GM12878 (cell line): ENCODE measurements at regions not wholly inside any gene's neighbourhood (a gene's known extent, or its start where the extent isn't known, plus 50 kb on each side); places are given as distances from the start of the nearest gene placed in this dataset.

Source experiments
- ATAC-seq: fragments of 200-7000 bp; cut with Tn5 transposase; 3 replicates; pipeline ENCODE4 v1.9.1; 2020; ENCODE audit warnings: mild to moderate bottlenecking, moderate library complexity
- BruUV-seq: library from RNA; stranded (reverse); fragments of 400-500 nt; replicated peaks from 2 replicates; lab custom pipeline; 2021; lab: Mats Ljungman, UMichigan
- CTCF ChIA-PET: fragments of 300-600 bp; sonication (Branson Sonifier 250); formaldehyde crosslinking; extraction: SDS; loops from one replicate; lab custom pipeline; 2021; ENCODE audit warnings: inconsistent platforms; lab: Yijun Ruan, JAX
- POLR2A ChIA-PET: fragments of 350-600 bp; formaldehyde crosslinking; extraction: SDS; loops from one replicate; lab custom pipeline; 2021; ENCODE audit warnings: inconsistent platforms; lab: Charles Lee
- RAD21 ChIA-PET: fragments of 300-600 bp; sonication (Branson Sonifier 250); formaldehyde crosslinking; loops from one replicate; lab custom pipeline; 2023; ENCODE audit warnings: antibody characterized with exemption; ENCODE audit not compliant: unreplicated experiment; lab: Charles Lee
- SMC1A ChIA-PET: fragments of 300-600 bp; sonication (Branson Sonifier 250); formaldehyde crosslinking; loops from one replicate; lab custom pipeline; 2023; ENCODE audit not compliant: unreplicated experiment, uncharacterized antibody; lab: Charles Lee
- DNase-seq: peaks from one replicate; pipeline ENCODE4 v3.0.0-alpha.2; 2011; ENCODE audit warnings: low read depth, low spot score
- FAIRE-seq: peaks from 3 replicates; lab custom pipeline; 2011; peaks lifted over from hg19 to GRCh38; lab: Jason Lieb, UNC
- H2AFZ ChIP-seq: 2 replicates; pipeline ENCODE4 v1.6.0; 2011; ENCODE audit warnings: low read depth, low read length, control low read depth; ENCODE audit not compliant: control insufficient read depth
- H3K27ac ChIP-seq: 2 replicates; pipeline ENCODE4 v1.5.1; 2011; ENCODE audit warnings: control low read depth; ENCODE audit not compliant: control insufficient read depth, insufficient read depth
- H3K27me3 ChIP-seq, 2 experiments: replicated peaks in 1 of 2; 2 replicates each; pipeline versions ENCODE4 v1.6.0 to v1.6.1; 2011; ENCODE audit warnings: low read length in 1 of 2; ENCODE audit not compliant: control insufficient read depth in 2 of 2, insufficient read depth in 2 of 2
- H3K36me3 ChIP-seq, 2 experiments: 2 replicates each; pipeline ENCODE4 v1.5.1; 2011; ENCODE audit warnings: low read length in 1 of 2; ENCODE audit not compliant: control insufficient read depth in 2 of 2, insufficient read depth in 2 of 2
- H3K4me1 ChIP-seq: 2 replicates; pipeline ENCODE4 v1.6.1; 2011; ENCODE audit warnings: mild to moderate bottlenecking, low read length, moderate library complexity, mixed read lengths; ENCODE audit not compliant: control insufficient read depth, insufficient read depth
- H3K4me2 ChIP-seq: 2 replicates; pipeline ENCODE4 v1.6.0; 2011; ENCODE audit warnings: control low read depth; ENCODE audit not compliant: control insufficient read depth, insufficient read depth
- H3K4me3 ChIP-seq: fragments of 200-600 bp; sonication (generic); 2 replicates; pipeline ENCODE4 v1.5.1; 2016
- H3K79me2 ChIP-seq: 2 replicates; pipeline ENCODE4 v1.6.0; 2011; ENCODE audit warnings: low read length; ENCODE audit not compliant: control insufficient read depth, insufficient read depth
- H3K9ac ChIP-seq: 2 replicates; pipeline ENCODE4 v1.8.0; 2011; ENCODE audit warnings: low read length, control low read depth, mixed read lengths; ENCODE audit not compliant: control insufficient read depth, insufficient read depth
- H3K9me3 ChIP-seq: replicated peaks from 3 replicates; pipeline ENCODE4 v1.5.1; 2011; ENCODE audit warnings: mild to moderate bottlenecking, low read length; ENCODE audit not compliant: control insufficient read depth, insufficient read depth
- H4K20me1 ChIP-seq: 2 replicates; pipeline ENCODE4 v1.6.0; 2011; ENCODE audit not compliant: control insufficient read depth, insufficient read depth
- EGR1 ChIP-seq, 2 experiments: IDR thresholded peaks; 1 replicate in 1 of 2; 2 replicates in 1 of 2; pipeline ENCODE4 v1.6.1; 2011 to 2012; ENCODE audit warnings: low read depth in 2 of 2, low read length in 2 of 2, borderline replicate concordance in 1 of 2, mild to moderate bottlenecking in 1 of 2, moderate library complexity in 1 of 2
- HDAC6 ChIP-seq: fragments of 200-600 bp; sonication (generic); IDR thresholded peaks from one replicate; pipeline ENCODE4 v1.8.0; 2017; ENCODE audit warnings: antibody characterized with exemption; ENCODE audit not compliant: unreplicated experiment
- IKZF1 ChIP-seq: fragments of 450-650 bp; conservative IDR thresholded peaks from 2 replicates; pipeline ENCODE4 v1.6.1; 2017; ENCODE audit warnings: antibody characterized with exemption, mild to moderate bottlenecking
- JUND ChIP-seq: IDR thresholded peaks from 2 replicates; pipeline ENCODE4 v1.6.1; 2012; ENCODE audit warnings: low read depth, mild to moderate bottlenecking, low read length, improper control_type of control experiment, moderate library complexity
- NBN ChIP-seq: fragments of 450-650 bp; IDR thresholded peaks from 2 replicates; pipeline ENCODE4 v1.6.1; 2016
- POU2F2 ChIP-seq: IDR thresholded peaks from 3 replicates; pipeline ENCODE4 v1.6.1; 2011; ENCODE audit warnings: low read depth, mild to moderate bottlenecking, low read length, borderline replicate concordance
- RAD21 ChIP-seq: IDR thresholded peaks from 2 replicates; pipeline ENCODE4 v1.6.1; 2011; ENCODE audit warnings: mild to moderate bottlenecking, low read depth, low read length, moderate library complexity; ENCODE audit not compliant: insufficient read depth
- RFX5 ChIP-seq: IDR thresholded peaks from 2 replicates; pipeline ENCODE4 v1.6.1; 2011; ENCODE audit warnings: low read depth, low read length, improper control_type of control experiment
- ZNF622 ChIP-seq: fragments of 450-650 bp; IDR thresholded peaks from 2 replicates; pipeline ENCODE4 v1.6.1; 2017; ENCODE audit warnings: mild to moderate bottlenecking, inconsistent platforms
- WGBS: methylation state at CpG from one replicate; pipeline ENCODE4 v1.1.6; 2016; ENCODE audit warnings: low lambda C conversion rate; ENCODE audit not compliant: insufficient replicate concordance, insufficient coverage; ENCODE audit errors: missing lambda C conversion rate; 5-methylcytosine and 5-hydroxymethylcytosine counted together
- in situ Hi-C: fragments of 300-500 bp; cut with MboI; formaldehyde crosslinking; loops from 9 replicates; pipeline ENCODE4 v1.14.3; 2018; ENCODE audit warnings: mixed read lengths
- intact Hi-C: fragments of 100-400 bp; cut with micrococcal nuclease; formaldehyde crosslinking; loops from one replicate; pipeline ENCODE4 v1.14.2; 2022; ENCODE audit not compliant: unreplicated experiment
- TF ChIP-seq, protein P1 (sequence below): fragments of 450-650 bp; IDR thresholded peaks from 2 replicates; pipeline ENCODE4 v1.6.1; 2018; ENCODE audit warnings: mild to moderate bottlenecking, low read depth, moderate library complexity; ENCODE audit not compliant: partially characterized antibody
- TF ChIP-seq, protein P2 (sequence below): IDR thresholded peaks from 2 replicates; pipeline ENCODE4 v1.6.1; 2012; ENCODE audit warnings: low read depth, low read length, improper control_type of control experiment

DNA sequence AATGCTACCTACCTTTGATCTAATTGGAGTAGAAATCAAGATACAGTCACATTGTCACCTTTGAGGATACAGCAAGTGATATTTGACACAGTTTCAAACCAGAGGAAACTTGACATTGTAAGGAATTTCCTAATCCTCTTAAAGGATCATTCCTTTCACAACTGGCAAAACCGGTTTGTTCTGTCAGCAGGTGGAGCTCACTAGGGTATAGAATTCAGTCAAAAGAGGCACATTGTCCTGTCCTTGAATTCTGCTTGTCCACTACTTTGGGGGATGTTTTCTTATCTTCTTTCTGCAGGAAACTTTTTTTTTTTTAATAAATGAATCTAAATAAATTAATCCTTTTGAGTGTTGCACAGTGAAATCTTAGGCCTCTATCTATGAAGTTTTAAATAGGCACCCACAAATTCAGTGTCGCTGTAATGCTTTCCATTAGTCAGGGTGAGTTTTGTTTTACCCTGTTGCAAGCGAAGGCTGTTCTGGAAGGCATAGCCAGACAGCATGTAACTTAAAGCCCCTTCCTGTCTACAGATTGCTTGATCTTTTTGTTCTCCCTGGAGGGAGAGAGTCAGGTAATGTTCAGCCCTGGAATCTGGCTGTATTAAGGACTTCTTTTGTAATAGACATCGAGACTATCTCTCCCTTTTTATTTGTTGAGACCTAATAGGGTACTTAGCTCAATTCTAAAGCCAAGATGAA is 285.0 kb upstream of the RGS6 start:
- intact Hi-C loops, result no loop called here

DNA sequence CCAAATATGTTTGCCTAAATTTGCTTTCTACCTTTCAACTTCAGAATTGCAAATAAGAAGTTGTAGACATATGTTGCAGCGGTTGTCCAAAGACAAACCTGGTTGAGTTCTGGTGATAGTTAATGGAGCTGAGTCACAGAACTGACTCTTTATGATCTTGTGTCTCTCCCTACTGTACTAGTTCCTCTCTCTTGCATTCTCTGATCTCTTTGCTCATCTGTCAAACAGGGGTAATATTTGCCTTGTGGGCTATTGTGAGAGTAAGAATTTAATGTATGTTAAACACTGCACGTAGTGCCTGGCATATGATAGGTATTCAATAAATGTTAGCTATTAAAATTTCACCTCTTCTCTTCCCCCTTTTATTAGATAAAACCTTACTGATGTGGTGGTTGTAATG is 283.5 kb upstream of the RGS6 start:
- CTCF ChIA-PET, result no interaction called here
- Histone ChIP-seq H3K27ac (no peak overlapping the region), H3K4me1 (no peaks in the 10 kb centered on the region), H3K4me3 (no peak overlapping the region), H3K79me2 (no peaks in the 10 kb centered on the region), H3K27me3 (no peaks in the 10 kb centered on the region), H4K20me1 (no peaks in the 10 kb centered on the region), H3K36me3 (peaks cover 0 to 7% of the 10 kb centered on the region in 2 experiments), H3K4me2 (no peak overlapping the region), H3K9me3 (peaks cover 7% of the 10 kb centered on the region), H2AFZ (no peak overlapping the region), H3K9ac (no peak overlapping the region)
- intact Hi-C loops (no loop called here), in situ Hi-C loops (no loop called here)
- SMC1A ChIA-PET, result interaction anchor here (1.5 to 2.7 kb wide), 2 partner anchors 10 to 125 kb away, joined by 5 to 8 read pairs; no protein-coding TSS in a partner anchor
- ATAC-seq (no peak), FAIRE-seq (no peak), DNase-seq (no peak)
- 97% methylated on average over 2 of the region's 2 CpGs for WGBS
- POLR2A ChIA-PET, result interaction anchor here (0.5 to 0.7 kb wide), 2 partner anchors 12 to 84 kb away, joined by 3 to 6 read pairs; no protein-coding TSS in a partner anchor
- BruUV-seq, result no TSS peak
- RAD21 ChIA-PET, result interaction anchor here (0.7 kb wide), 1 partner anchor 791 kb away, joined by 3 read pairs; no protein-coding TSS in a partner anchor
- TF ChIP-seq RFX5 (no peak), JUND (no peak), HDAC6 (no peak)
- TF ChIP-seq, protein P1, sequence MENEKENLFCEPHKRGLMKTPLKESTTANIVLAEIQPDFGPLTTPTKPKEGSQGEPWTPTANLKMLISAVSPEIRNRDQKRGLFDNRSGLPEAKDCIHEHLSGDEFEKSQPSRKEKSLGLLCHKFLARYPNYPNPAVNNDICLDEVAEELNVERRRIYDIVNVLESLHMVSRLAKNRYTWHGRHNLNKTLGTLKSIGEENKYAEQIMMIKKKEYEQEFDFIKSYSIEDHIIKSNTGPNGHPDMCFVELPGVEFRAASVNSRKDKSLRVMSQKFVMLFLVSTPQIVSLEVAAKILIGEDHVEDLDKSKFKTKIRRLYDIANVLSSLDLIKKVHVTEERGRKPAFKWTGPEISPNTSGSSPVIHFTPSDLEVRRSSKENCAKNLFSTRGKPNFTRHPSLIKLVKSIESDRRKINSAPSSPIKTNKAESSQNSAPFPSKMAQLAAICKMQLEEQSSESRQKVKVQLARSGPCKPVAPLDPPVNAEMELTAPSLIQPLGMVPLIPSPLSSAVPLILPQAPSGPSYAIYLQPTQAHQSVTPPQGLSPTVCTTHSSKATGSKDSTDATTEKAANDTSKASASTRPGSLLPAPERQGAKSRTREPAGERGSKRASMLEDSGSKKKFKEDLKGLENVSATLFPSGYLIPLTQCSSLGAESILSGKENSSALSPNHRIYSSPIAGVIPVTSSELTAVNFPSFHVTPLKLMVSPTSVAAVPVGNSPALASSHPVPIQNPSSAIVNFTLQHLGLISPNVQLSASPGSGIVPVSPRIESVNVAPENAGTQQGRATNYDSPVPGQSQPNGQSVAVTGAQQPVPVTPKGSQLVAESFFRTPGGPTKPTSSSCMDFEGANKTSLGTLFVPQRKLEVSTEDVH, result no peak

More for the DNA sequence above, 285.0 kb upstream of the RGS6 start:
- no TSS peak for BruUV-seq
- Histone ChIP-seq H3K4me1 (no peaks in the 10 kb centered on the region), H3K4me2 (no peak overlapping the region), H3K36me3 (peaks cover 0 to 7% of the 10 kb centered on the region in 2 experiments; a peak in 3 of 4 replicates), H4K20me1 (no peaks in the 10 kb centered on the region), H2AFZ (no peak overlapping the region), H3K27me3 (no peaks in the 10 kb centered on the region), H3K4me3 (no peak overlapping the region), H3K9ac (no peak overlapping the region), H3K27ac (no peak overlapping the region), H3K9me3 (peaks cover 9% of the 10 kb centered on the region), H3K79me2 (no peaks in the 10 kb centered on the region)
- ATAC-seq, result no peak
- ChIA-PET SMC1A (interaction anchor here (0.6 to 1.1 kb wide), 3 partner anchors 11 to 92 kb away, joined by 3 read pairs; no protein-coding TSS in a partner anchor), RAD21 (no interaction called here), CTCF (interaction anchor here (0.7 to 1.0 kb wide), 3 partner anchors 12 to 136 kb away, joined by 3 to 4 read pairs (median 3); no protein-coding TSS in a partner anchor), POLR2A (no interaction called here)
- 97% methylated on average over 4 of the region's 4 CpGs for WGBS
- DNase-seq, result no peak
- FAIRE-seq, result no peak
- TF ChIP-seq ZNF622 (no peak), IKZF1 (no peak), NBN (no peak), RAD21 (no peak), EGR1 (IDR thresholded peaks at IDR 0.05; ENCODE audit: borderline replicate concordance in 1 of 2, low read depth in 2 of 2, low read length in 2 of 2) (no peak), RFX5 (no peak), POU2F2 (no peak)
- TF ChIP-seq, protein P2, sequence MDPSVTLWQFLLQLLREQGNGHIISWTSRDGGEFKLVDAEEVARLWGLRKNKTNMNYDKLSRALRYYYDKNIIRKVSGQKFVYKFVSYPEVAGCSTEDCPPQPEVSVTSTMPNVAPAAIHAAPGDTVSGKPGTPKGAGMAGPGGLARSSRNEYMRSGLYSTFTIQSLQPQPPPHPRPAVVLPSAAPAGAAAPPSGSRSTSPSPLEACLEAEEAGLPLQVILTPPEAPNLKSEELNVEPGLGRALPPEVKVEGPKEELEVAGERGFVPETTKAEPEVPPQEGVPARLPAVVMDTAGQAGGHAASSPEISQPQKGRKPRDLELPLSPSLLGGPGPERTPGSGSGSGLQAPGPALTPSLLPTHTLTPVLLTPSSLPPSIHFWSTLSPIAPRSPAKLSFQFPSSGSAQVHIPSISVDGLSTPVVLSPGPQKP, result no peak
- in situ Hi-C loops, result no loop called here
